SK-N-SH (cell line): ENCODE measurements at regions not wholly inside any gene's neighbourhood (a gene's known extent, or its start where the extent isn't known, plus 50 kb on each side); places are given as distances from the start of the nearest gene placed in this dataset.

ENCODE experiments used
- CTCF ChIA-PET: fragments of 300-600, 350-600 bp; formaldehyde crosslinking; extraction: SDS; loops from one replicate; lab custom pipeline; 2021; lab: Yijun Ruan, JAX
- POLR2A ChIA-PET: fragments of 350-600 bp; sonication (Branson Sonifier 250); formaldehyde crosslinking; extraction: SDS; loops from one replicate; lab custom pipeline; 2020; ENCODE audit warnings: antibody characterized with exemption, inconsistent platforms; lab: Yijun Ruan, JAX
- DNase-seq: peaks from one replicate; pipeline ENCODE4 v3.0.0; 2012
- H2AFZ ChIP-seq: fragments of 200-600 bp; sonication (generic); 2 replicates; pipeline ENCODE4 v1.8.1; 2016; ENCODE audit warnings: antibody characterized with exemption, mild to moderate bottlenecking, low read depth
- H3F3A ChIP-seq: fragments of 200-600 bp; sonication (generic); replicated peaks from 2 replicates; pipeline ENCODE3; 2016; ENCODE audit warnings: antibody characterized with exemption, mild to moderate bottlenecking; ENCODE audit not compliant: insufficient read depth
- H3K27ac ChIP-seq, 2 experiments: fragments of 200-500 bp in 1 of 2; fragments of 200-600 bp in 1 of 2; sonication (Bioruptor generic) in 1 of 2; sonication (generic), shearing (Covaris generic) in 1 of 2; 2 replicates each; pipeline versions ENCODE4 v1.5.1 to v1.6.1; 2014 to 2016; ENCODE audit warnings: low read depth in 2 of 2, inconsistent platforms in 1 of 2, low read length in 1 of 2, mild to moderate bottlenecking in 1 of 2, mixed read lengths in 1 of 2
- H3K27me3 ChIP-seq: fragments of 200-600 bp; sonication (generic), shearing (Covaris generic); 2 replicates; pipeline ENCODE4 v1.6.1; 2016; ENCODE audit warnings: mixed run types; ENCODE audit not compliant: insufficient read depth
- H3K36me3 ChIP-seq, 2 experiments: fragments of 200-500 bp in 1 of 2; fragments of 200-600 bp in 1 of 2; sonication (Bioruptor generic) in 1 of 2; sonication (generic) in 1 of 2; replicated peaks in 1 of 2; 2 replicates each; pipeline versions ENCODE3 to v1.5.1; 2014 to 2016; ENCODE audit warnings: low read length in 1 of 2, mild to moderate bottlenecking in 1 of 2; ENCODE audit not compliant: insufficient read depth in 2 of 2, control insufficient read depth in 1 of 2
- H3K4me1 ChIP-seq, 2 experiments: fragments of 200-500 bp in 1 of 2; fragments of 200-600 bp in 1 of 2; sonication (Bioruptor generic) in 1 of 2; sonication (generic), shearing (Covaris generic) in 1 of 2; 2 replicates each; pipeline versions ENCODE4 v1.5.1 to v1.6.1; 2014 to 2016; ENCODE audit warnings: low read depth in 1 of 2, low read length in 1 of 2, mixed run types in 1 of 2; ENCODE audit not compliant: insufficient read depth in 2 of 2, control insufficient read depth in 1 of 2
- H3K4me2 ChIP-seq: fragments of 200-600 bp; sonication (generic), shearing (Covaris generic); 2 replicates; pipeline ENCODE4 v1.6.1; 2017; ENCODE audit warnings: mixed run types
- H3K4me3 ChIP-seq, 2 experiments: fragments of 200-500 bp in 1 of 2; fragments of 200-600 bp in 1 of 2; sonication (Bioruptor generic) in 1 of 2; sonication (generic), shearing (Covaris generic) in 1 of 2; 2 replicates each; pipeline versions ENCODE4 v1.5.1 to v1.8.1; 2014 to 2016; ENCODE audit warnings: low read depth in 2 of 2, inconsistent platforms in 1 of 2, low read length in 1 of 2, mild to moderate bottlenecking in 1 of 2, mixed read lengths in 1 of 2, moderate library complexity in 1 of 2
- H3K79me2 ChIP-seq: fragments of 200-600 bp; sonication (generic); 2 replicates; pipeline ENCODE4 v1.8.1; 2017; ENCODE audit warnings: mild to moderate bottlenecking; ENCODE audit not compliant: insufficient read depth
- H3K9ac ChIP-seq: fragments of 200-600 bp; sonication (generic); 2 replicates; pipeline ENCODE4 v1.6.1; 2017; ENCODE audit warnings: mixed run types
- H3K9me2 ChIP-seq: fragments of 200-600 bp; sonication (generic); 2 replicates; pipeline ENCODE4 v1.6.1; 2017; ENCODE audit warnings: mixed run types
- H3K9me3 ChIP-seq: fragments of 200-600 bp; sonication (generic); 2 replicates; pipeline ENCODE4 v1.6.1; 2017; ENCODE audit warnings: mixed run types, mild to moderate bottlenecking, moderate library complexity
- H4K20me1 ChIP-seq: fragments of 200-600 bp; sonication (generic); 2 replicates; pipeline ENCODE4 v1.6.1; 2017; ENCODE audit warnings: mild to moderate bottlenecking, mixed run types; ENCODE audit not compliant: insufficient read depth
- CHD2 ChIP-seq: fragments of 150-350 bp; IDR thresholded peaks from 2 replicates; pipeline ENCODE4 v1.6.1; 2018; ENCODE audit warnings: low read length; ENCODE audit not compliant: partially characterized antibody
- ELF1 ChIP-seq: IDR thresholded peaks from 2 replicates; pipeline ENCODE4 v1.4.0; 2012
- EZH2phosphoT487 ChIP-seq: fragments of 200-600 bp; sonication (generic); IDR thresholded peaks from 2 replicates; pipeline ENCODE4 v1.6.1; 2017; ENCODE audit warnings: low read depth, mixed run types, mild to moderate bottlenecking, antibody characterized with exemption, moderate library complexity, borderline replicate concordance
- FOXJ3 ChIP-seq: sonication (generic); formaldehyde crosslinking; IDR thresholded peaks from 2 replicates; pipeline ENCODE4 v1.5.1; 2020; ENCODE audit warnings: mild to moderate bottlenecking, missing genetic modification reagents
- FOXM1 ChIP-seq: IDR thresholded peaks from 2 replicates; pipeline ENCODE4 v1.4.0; 2012; ENCODE audit warnings: low read depth, mild to moderate bottlenecking
- IRF3 ChIP-seq: fragments of 150-350 bp; IDR thresholded peaks from 2 replicates; pipeline ENCODE4 v1.6.1; 2016; ENCODE audit warnings: mild to moderate bottlenecking, low read depth, low read length
- MXI1 ChIP-seq: IDR thresholded peaks from 2 replicates; pipeline ENCODE4 v1.6.1; 2012; ENCODE audit warnings: mild to moderate bottlenecking, low read depth, low read length, improper control_type of control experiment
- NFIC ChIP-seq: IDR thresholded peaks from 2 replicates; pipeline ENCODE4 v1.4.0; 2012; ENCODE audit warnings: borderline replicate concordance
- NRF1 ChIP-seq: IDR thresholded peaks from 2 replicates; pipeline ENCODE4 v1.6.1; 2012; ENCODE audit warnings: low read depth, mild to moderate bottlenecking, low read length
- REST ChIP-seq: IDR thresholded peaks from 2 replicates; pipeline ENCODE4 v1.6.1; 2012; ENCODE audit warnings: mild to moderate bottlenecking, low read depth, low read length, moderate library complexity
- RXRA ChIP-seq: IDR thresholded peaks from 2 replicates; pipeline ENCODE4 v1.4.0; 2012; ENCODE audit warnings: low read depth, mild to moderate bottlenecking, borderline replicate concordance
- YY1 ChIP-seq: IDR thresholded peaks from 2 replicates; pipeline ENCODE4 v1.4.0; 2012; ENCODE audit warnings: low read depth, mild to moderate bottlenecking
- WGBS: methylation state at CpG from one replicate; pipeline ENCODE4 v1.1.6; 2017; ENCODE audit warnings: low lambda C conversion rate; 5-methylcytosine and 5-hydroxymethylcytosine counted together

- TF ChIP-seq REST (no peak), RXRA (no peak), ELF1 (no peak), CHD2 (no peak), IRF3 (no peak), EZH2phosphoT487 (no peak)
Measured at GRCh38 chr1:30562559-30562958, 160.8 kb downstream of the MATN1 start (continued).

GRCh38 chr1:30551603-30552002 is 171.8 kb downstream of the MATN1 start:
- no peaks in the 10 kb centered on the region for H3K4me1 ChIP-seq
- 22% methylated on average over 7 of the region's 8 CpGs for WGBS
- H3K27me3 ChIP-seq, result no peaks in the 10 kb centered on the region
- H3K9me2 ChIP-seq, result no peaks in the 10 kb centered on the region
- CTCF ChIA-PET, result interaction anchor here (1.3 kb wide), 1 partner anchor 171 kb away, joined by 5 read pairs; no protein-coding TSS in a partner anchor
- no peak overlapping the region for H2AFZ ChIP-seq
- H3K9me3 ChIP-seq, result no peaks in the 10 kb centered on the region
- no peaks in the 10 kb centered on the region for H4K20me1 ChIP-seq
- H3K27ac ChIP-seq, result no peak overlapping the region
- POLR2A ChIA-PET, result no interaction called here
- H3F3A ChIP-seq, result no peaks in the 10 kb centered on the region
- DNase-seq, result no peak
- no peaks in the 10 kb centered on the region for H3K79me2 ChIP-seq
- TF ChIP-seq YY1 (no peak), MXI1 (no peak), NFIC (no peak), FOXJ3 (CRISPR knock-in tag) (no peak), RXRA (no peak), EZH2phosphoT487 (no peak), NRF1 (no peak), REST (no peak), FOXM1 (no peak)
- no peak overlapping the region for H3K9ac ChIP-seq
- H3K36me3 ChIP-seq, result no peaks in the 10 kb centered on the region
- no peak overlapping the region for H3K4me3 ChIP-seq
- no peak overlapping the region for H3K4me2 ChIP-seq
